ENCODE measurements at regions not wholly inside any gene's neighbourhood (a gene's known extent, or its start where the extent isn't known, plus 50 kb on each side); places are given as distances from the start of the nearest gene placed in this dataset.

DNA sequence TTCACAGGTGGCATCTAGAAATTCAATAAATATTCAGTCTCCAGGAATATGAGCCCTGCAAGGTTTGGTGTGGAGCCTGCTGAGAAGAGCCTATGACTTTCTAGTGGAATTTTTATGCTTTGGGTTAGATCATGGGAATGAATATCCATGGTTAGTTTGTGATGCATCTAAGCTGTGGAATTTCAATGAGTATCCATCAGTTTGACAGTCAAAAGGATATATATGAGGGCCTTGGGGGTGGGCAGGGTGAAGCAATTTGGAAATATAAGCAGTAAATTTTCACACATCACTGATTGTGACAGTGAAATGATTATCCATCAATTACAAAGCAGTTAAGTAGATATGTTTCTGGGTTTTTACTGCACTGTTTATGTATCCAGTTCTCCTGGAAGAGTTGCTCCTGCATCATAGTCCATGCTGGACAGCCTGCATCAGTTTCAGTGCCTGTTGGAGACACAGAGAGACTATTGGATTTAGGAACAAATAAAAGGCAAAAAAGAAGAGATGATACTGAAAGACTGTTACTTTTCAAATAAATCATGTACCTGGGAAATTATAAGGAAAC lies 530.8 kb downstream of the MFSD1 start:
- Histone ChIP-seq H3K9me3 (no peaks in the 10 kb centered on the region), H3K27ac (no peak overlapping the region), H3K4me1 (no peaks in the 10 kb centered on the region), H3K4me3 (no peak overlapping the region), H3K36me3 (no peaks in the 10 kb centered on the region), H3K27me3 (no peaks in the 10 kb centered on the region)
- TF ChIP-seq, protein P1, sequence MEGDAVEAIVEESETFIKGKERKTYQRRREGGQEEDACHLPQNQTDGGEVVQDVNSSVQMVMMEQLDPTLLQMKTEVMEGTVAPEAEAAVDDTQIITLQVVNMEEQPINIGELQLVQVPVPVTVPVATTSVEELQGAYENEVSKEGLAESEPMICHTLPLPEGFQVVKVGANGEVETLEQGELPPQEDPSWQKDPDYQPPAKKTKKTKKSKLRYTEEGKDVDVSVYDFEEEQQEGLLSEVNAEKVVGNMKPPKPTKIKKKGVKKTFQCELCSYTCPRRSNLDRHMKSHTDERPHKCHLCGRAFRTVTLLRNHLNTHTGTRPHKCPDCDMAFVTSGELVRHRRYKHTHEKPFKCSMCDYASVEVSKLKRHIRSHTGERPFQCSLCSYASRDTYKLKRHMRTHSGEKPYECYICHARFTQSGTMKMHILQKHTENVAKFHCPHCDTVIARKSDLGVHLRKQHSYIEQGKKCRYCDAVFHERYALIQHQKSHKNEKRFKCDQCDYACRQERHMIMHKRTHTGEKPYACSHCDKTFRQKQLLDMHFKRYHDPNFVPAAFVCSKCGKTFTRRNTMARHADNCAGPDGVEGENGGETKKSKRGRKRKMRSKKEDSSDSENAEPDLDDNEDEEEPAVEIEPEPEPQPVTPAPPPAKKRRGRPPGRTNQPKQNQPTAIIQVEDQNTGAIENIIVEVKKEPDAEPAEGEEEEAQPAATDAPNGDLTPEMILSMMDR (IDR thresholded peaks at IDR 0.05): no peak
- no peak for TF ChIP-seq POLR2AphosphoS5 (IDR thresholded peaks at IDR 0.05)
- intact Hi-C loops (cut with DNase I): no loop called here
- no peak for DNase-seq

DNA sequence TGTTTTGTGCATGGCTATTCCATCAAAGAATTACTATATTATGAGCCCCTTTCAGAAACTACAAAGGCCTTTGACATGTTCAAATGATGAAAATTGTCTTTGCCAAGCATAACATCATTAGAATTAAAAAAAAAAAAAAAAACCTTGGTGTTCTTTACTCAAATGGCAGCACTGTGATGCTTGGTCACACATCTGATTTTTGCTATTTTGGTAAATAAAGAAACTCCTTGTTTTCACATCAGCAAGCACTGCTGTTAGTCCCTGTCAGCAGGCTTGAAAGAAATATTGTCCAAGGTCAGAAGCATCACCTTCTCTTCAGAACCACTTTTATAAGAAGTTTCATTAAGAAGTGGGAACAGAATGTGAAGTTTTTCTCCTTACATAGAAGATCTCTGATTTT lies 537.3 kb downstream of the MFSD1 start:
- peaks cover 0 to 7% (median 0%) of the 10 kb centered on the region in 4 donors for H3K9me3 ChIP-seq
- no peaks in the 10 kb centered on the region for H3K4me1 ChIP-seq
- H3K27me3 ChIP-seq: no peaks in the 10 kb centered on the region
- no peak for TF ChIP-seq POLR2AphosphoS5 (IDR thresholded peaks at IDR 0.05)
- TF ChIP-seq, protein P1 (IDR thresholded peaks at IDR 0.05): no peak
- TF ChIP-seq EP300 (IDR thresholded peaks at IDR 0.05): no peak
- TF ChIP-seq POLR2A (IDR thresholded peaks at IDR 0.05): no peak
- intact Hi-C loops (cut with DNase I): no loop called here
- DNase-seq: no peak
- H3K27ac ChIP-seq: no peak overlapping the region
- no peaks in the 10 kb centered on the region for H3K36me3 ChIP-seq
- no peak overlapping the region for H3K4me3 ChIP-seq

DNA sequence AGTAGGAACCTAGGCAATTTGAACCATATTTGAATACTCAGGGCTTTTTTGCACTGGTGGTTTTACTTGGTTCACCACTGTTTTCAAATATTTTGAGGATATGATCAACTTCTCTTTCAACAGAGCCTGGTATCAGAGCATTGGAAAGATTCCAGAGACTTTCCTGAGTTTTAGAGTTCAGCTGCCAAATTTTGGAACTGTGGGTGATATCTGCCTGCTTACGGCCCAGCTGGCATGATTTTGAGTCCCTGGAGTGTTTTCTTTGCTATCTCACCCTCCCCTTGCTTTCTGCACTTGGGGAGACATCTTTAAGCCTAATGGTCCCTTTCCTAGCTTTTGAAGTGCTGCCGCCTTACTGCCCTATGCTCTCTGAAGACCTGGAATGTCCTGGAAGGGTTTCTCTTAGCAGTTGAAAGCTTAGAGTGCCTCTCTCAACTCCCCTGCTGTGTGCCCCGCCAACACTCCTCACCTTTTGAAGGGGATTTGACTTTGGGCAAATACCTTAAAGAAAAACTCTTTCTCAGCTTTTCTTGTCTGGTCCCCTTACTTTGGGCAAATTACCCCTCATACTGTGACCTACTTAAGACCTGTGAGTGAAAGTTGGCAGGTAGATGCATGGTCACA lies 539.1 kb downstream of the MFSD1 start:
- intact Hi-C loops (cut with DNase I): no loop called here
- Histone ChIP-seq H3K9me3 (peaks cover 0 to 7% (median 0%) of the 10 kb centered on the region in 4 donors), H3K27ac (no peak overlapping the region)

DNA sequence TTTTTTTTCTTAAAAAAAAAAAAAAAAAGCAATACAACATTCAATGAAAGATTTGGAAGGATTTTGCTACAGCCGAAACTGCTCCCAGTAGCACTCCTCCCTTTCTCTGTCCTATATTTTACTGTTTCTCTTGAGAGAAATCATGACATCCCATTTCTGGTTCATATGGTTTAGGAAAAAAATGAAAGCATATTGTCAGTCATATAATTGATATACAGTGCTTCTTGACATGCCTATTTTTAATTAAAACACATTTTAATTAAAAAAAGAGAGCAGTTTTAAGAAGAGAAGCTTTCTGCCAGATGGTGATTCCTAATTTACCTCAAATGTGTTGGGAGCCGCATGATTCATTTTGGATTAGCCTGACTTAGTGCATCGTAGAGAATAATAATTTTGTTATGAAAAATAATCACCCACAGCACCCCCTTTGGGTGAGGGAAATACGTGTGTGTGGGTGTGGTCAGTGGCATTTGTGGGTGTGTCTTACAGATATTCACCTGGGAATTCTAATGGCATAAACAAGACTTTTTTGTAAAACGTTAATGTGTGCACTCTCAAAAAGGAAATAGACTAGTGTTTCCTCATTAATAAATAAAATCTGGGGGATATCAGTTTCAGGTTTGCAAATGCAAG lies 544.5 kb downstream of the MFSD1 start:
- no peak for DNase-seq
- intact Hi-C loops (cut with DNase I): no loop called here
- H3K36me3 ChIP-seq: no peaks in the 10 kb centered on the region
- no peaks in the 10 kb centered on the region for H3K9me3 ChIP-seq
- H3K4me1 ChIP-seq: no peaks in the 10 kb centered on the region
- TF ChIP-seq, protein P1 (IDR thresholded peaks at IDR 0.05): no peak
- TF ChIP-seq POLR2AphosphoS5 (IDR thresholded peaks at IDR 0.05) (no peak), EP300 (IDR thresholded peaks at IDR 0.05) (no peak)
- no peak overlapping the region for H3K27ac ChIP-seq
- 65 to 71% methylated on average over 5 of the region's 5 CpGs for WGBS, 2 donors
- no peaks in the 10 kb centered on the region for H3K27me3 ChIP-seq
- H3K4me3 ChIP-seq: no peak overlapping the region

More for the DNA sequence above, 539.1 kb downstream of the MFSD1 start:
- Histone ChIP-seq H3K36me3 (no peaks in the 10 kb centered on the region), H3K4me3 (no peak overlapping the region), H3K4me1 (no peaks in the 10 kb centered on the region), H3K27me3 (no peaks in the 10 kb centered on the region)
- no peak for TF ChIP-seq EP300 (IDR thresholded peaks at IDR 0.05)
- TF ChIP-seq POLR2A (IDR thresholded peaks at IDR 0.05): no peak
- no peak for TF ChIP-seq POLR2AphosphoS5 (IDR thresholded peaks at IDR 0.05)
- TF ChIP-seq, protein P1 (IDR thresholded peaks at IDR 0.05): no peak
- no peak for DNase-seq
- WGBS, 2 donors: 66 to 69% methylated on average over 3 of the region's 3 CpGs
